Caco-2 (cell line): ENCODE measurements at regions not wholly inside any gene's neighbourhood (a gene's known extent, or its start where the extent isn't known, plus 50 kb on each side); places are given as distances from the start of the nearest gene placed in this dataset.

ENCODE experiments used
- BruUV-seq: library from RNA; stranded (reverse); fragments of 400-500 nt; replicated peaks from 2 replicates; lab custom pipeline; 2021; lab: Mats Ljungman, UMichigan
- CTCF ChIA-PET: fragments of 300-600 bp; sonication (Branson Sonifier 250); formaldehyde crosslinking; loops from one replicate; lab custom pipeline; 2022; ENCODE audit warnings: antibody characterized with exemption; lab: Charles Lee
- POLR2A ChIA-PET: fragments of 300-600 bp; sonication (Branson Sonifier 250); formaldehyde crosslinking; loops from one replicate; lab custom pipeline; 2022; ENCODE audit warnings: antibody characterized with exemption; lab: Charles Lee
- DNase-seq, 2 experiments: peaks; one replicate each; pipeline versions ENCODE4 v3.0.0 to v3.0.0-alpha.2; 2020 to 2022
- H3K27me3 ChIP-seq: replicated peaks from 2 replicates; pipeline ENCODE4 v1.6.0; 2011; ENCODE audit warnings: low read length; ENCODE audit not compliant: control insufficient read depth, insufficient read depth
- H3K36me3 ChIP-seq: 2 replicates; pipeline ENCODE4 v1.5.1; 2011; ENCODE audit warnings: low read length; ENCODE audit not compliant: control insufficient read depth, insufficient read depth
- H3K4me1 ChIP-seq: fragments of 250-450 bp; sonication (Bioruptor Pico); 2 replicates; pipeline ENCODE4 v1.5.1; 2020; ENCODE audit warnings: mild to moderate bottlenecking
- H3K4me3 ChIP-seq: 2 replicates; pipeline ENCODE4 v1.5.1; 2011; ENCODE audit warnings: low read depth, mild to moderate bottlenecking, control low read depth, low read length
- H3K9me3 ChIP-seq: fragments of 250-450 bp; sonication (Bioruptor Pico); 2 replicates; pipeline ENCODE4 v1.5.1; 2020; ENCODE audit warnings: mild to moderate bottlenecking, moderate library complexity
- H3K27ac Mint-ChIP-seq: one replicate; pipeline ENCODE4 v1.8.0; 2022; ENCODE audit warnings: mixed read lengths; ENCODE audit not compliant: unreplicated experiment
- H3K27me3 Mint-ChIP-seq: one replicate; pipeline ENCODE4 v1.8.0; 2022; ENCODE audit warnings: mixed read lengths; ENCODE audit not compliant: insufficient read depth, unreplicated experiment
- H3K36me3 Mint-ChIP-seq: one replicate; pipeline ENCODE4 v1.8.0; 2022; ENCODE audit warnings: mild to moderate bottlenecking, mixed read lengths; ENCODE audit not compliant: insufficient read depth, unreplicated experiment
- H3K4me1 Mint-ChIP-seq: one replicate; pipeline ENCODE4 v1.8.0; 2022; ENCODE audit warnings: low read depth, mixed read lengths; ENCODE audit not compliant: unreplicated experiment
- H3K4me3 Mint-ChIP-seq: one replicate; pipeline ENCODE4 v1.8.0; 2022; ENCODE audit warnings: mild to moderate bottlenecking, moderate library complexity, mixed read lengths; ENCODE audit not compliant: unreplicated experiment
- H3K9me3 Mint-ChIP-seq: one replicate; pipeline ENCODE4 v1.8.0; 2022; ENCODE audit warnings: mixed read lengths; ENCODE audit not compliant: unreplicated experiment
- intact Hi-C: fragments of 100-400 bp; cut with micrococcal nuclease; formaldehyde crosslinking; loops from one replicate; pipeline ENCODE4 v1.10.0; 2022; ENCODE audit not compliant: unreplicated experiment
- TF ChIP-seq, protein P1 (sequence below), 2 experiments: fragments of 200-600 bp in 1 of 2; IDR thresholded peaks; 1 replicate in 1 of 2; 2 replicates in 1 of 2; pipeline versions ENCODE4 v1.5.1 to v1.8.0; 2011 to 2022; ENCODE audit warnings: antibody characterized with exemption in 1 of 2, control low read depth in 1 of 2, inconsistent platforms in 1 of 2, low read depth in 1 of 2, low read length in 1 of 2, mild to moderate bottlenecking in 1 of 2, moderate library complexity in 1 of 2; ENCODE audit not compliant: insufficient read depth in 1 of 2, severe bottlenecking in 1 of 2, unreplicated experiment in 1 of 2

DNA sequence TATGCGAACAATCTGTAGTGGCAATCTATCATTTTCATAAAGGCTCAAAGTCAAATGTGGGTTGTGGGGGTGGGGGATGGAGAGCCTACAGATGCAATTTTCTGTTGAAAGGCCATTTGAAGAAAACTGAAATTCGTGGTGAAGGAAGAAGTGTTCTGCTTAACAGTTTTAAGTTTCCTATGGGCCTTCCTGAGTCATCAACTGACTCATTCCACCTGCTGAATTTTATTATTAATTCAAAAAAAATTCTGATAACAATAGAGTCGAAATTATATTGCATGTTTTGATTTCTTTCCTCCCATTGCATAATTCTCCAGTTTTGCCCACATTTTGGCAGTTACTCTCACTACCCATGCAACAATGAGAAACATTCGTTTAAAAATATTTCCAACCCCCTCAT is 622.3 kb upstream of the ARID1B start:
- intact Hi-C loops, result no loop called here
- TF ChIP-seq, protein P1, sequence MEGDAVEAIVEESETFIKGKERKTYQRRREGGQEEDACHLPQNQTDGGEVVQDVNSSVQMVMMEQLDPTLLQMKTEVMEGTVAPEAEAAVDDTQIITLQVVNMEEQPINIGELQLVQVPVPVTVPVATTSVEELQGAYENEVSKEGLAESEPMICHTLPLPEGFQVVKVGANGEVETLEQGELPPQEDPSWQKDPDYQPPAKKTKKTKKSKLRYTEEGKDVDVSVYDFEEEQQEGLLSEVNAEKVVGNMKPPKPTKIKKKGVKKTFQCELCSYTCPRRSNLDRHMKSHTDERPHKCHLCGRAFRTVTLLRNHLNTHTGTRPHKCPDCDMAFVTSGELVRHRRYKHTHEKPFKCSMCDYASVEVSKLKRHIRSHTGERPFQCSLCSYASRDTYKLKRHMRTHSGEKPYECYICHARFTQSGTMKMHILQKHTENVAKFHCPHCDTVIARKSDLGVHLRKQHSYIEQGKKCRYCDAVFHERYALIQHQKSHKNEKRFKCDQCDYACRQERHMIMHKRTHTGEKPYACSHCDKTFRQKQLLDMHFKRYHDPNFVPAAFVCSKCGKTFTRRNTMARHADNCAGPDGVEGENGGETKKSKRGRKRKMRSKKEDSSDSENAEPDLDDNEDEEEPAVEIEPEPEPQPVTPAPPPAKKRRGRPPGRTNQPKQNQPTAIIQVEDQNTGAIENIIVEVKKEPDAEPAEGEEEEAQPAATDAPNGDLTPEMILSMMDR (IDR thresholded peaks at IDR 0.05; ENCODE audit: insufficient read depth in 1 of 2, low read depth in 1 of 2, low read length in 1 of 2, severe bottlenecking in 1 of 2, unreplicated experiment in 1 of 2), result no peak
- Histone ChIP-seq H3K36me3 (no peaks in the 10 kb centered on the region), H3K4me1 (no peaks in the 10 kb centered on the region), H3K4me3 (no peak overlapping the region), H3K27me3 (no peaks in the 10 kb centered on the region), H3K9me3 (no peaks in the 10 kb centered on the region)
- H3K27ac Mint-ChIP-seq, result no peak overlapping the region
- H3K4me3 Mint-ChIP-seq, result no peak overlapping the region
- peaks cover 4% of the 10 kb centered on the region for H3K36me3 Mint-ChIP-seq
- no peaks in the 10 kb centered on the region for H3K4me1 Mint-ChIP-seq
- BruUV-seq, result no TSS peak
- DNase-seq, result no peak
- ChIA-PET POLR2A (no interaction called here), CTCF (no interaction called here)
- no peaks in the 10 kb centered on the region for H3K27me3 Mint-ChIP-seq
- H3K9me3 Mint-ChIP-seq, result no peaks in the 10 kb centered on the region

DNA sequence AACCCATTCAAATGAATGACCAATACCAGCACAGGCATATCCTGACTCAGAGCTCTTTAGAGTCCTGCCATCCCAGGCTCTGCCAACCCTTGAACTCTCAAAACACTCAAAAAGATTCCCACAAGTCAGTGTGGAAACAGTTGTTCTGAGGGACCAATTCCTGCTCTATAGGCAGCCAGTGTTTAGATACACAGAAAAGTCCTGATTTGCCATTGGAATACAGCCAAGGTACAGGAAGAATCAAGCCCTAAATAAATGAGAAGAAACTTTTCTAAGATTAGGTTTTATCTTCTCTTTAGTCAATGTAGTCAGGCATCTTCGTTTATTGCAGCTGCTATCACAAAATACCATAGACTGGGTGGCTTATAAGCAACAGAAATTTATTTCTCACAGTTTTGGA is 626.8 kb upstream of the ARID1B start:
- no TSS peak for BruUV-seq
- peaks cover 4% of the 10 kb centered on the region for H3K36me3 Mint-ChIP-seq
- no peak overlapping the region for H3K4me3 ChIP-seq
- no peak overlapping the region for H3K27ac Mint-ChIP-seq
- H3K9me3 ChIP-seq, result no peaks in the 10 kb centered on the region
- H3K9me3 Mint-ChIP-seq, result no peaks in the 10 kb centered on the region
- intact Hi-C loops, result no loop called here
- H3K4me3 Mint-ChIP-seq, result no peak overlapping the region
- no peaks in the 10 kb centered on the region for H3K27me3 ChIP-seq
- no peaks in the 10 kb centered on the region for H3K4me1 Mint-ChIP-seq
- POLR2A ChIA-PET, result no interaction called here
- TF ChIP-seq, protein P1 (IDR thresholded peaks at IDR 0.05; ENCODE audit: insufficient read depth in 1 of 2, low read depth in 1 of 2, low read length in 1 of 2, severe bottlenecking in 1 of 2, unreplicated experiment in 1 of 2), result no peak
- no peaks in the 10 kb centered on the region for H3K4me1 ChIP-seq
- no peaks in the 10 kb centered on the region for H3K27me3 Mint-ChIP-seq
- CTCF ChIA-PET, result no interaction called here
- H3K36me3 ChIP-seq, result no peaks in the 10 kb centered on the region
- DNase-seq, result no peak

DNA sequence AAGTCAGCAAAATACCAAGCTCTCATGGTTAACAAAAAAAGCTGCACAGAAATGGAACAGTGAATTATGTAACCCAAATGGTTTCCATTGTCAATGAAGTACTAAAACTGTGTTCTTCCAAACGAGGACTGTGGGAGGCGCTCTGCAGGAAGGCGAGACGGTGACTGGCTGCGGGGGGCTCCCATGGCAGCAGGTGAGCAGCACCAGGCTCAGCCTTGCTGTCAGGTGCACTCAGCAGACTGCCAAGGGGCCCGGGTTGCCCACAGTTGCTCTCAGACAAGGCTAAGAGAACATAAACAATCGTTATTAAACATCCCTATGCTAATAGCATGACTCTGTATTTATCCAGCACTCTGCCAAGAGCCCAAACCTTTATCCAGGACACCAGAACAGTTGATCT is 630.3 kb upstream of the ARID1B start:
- intact Hi-C loops, result no loop called here
- H3K27ac Mint-ChIP-seq, result no peak overlapping the region
- TF ChIP-seq, protein P1 (IDR thresholded peaks at IDR 0.05; ENCODE audit: insufficient read depth in 1 of 2, low read depth in 1 of 2, low read length in 1 of 2, severe bottlenecking in 1 of 2, unreplicated experiment in 1 of 2), result no peak
- H3K9me3 Mint-ChIP-seq, result peaks cover 21% of the 10 kb centered on the region
- Histone ChIP-seq H3K4me3 (no peak overlapping the region), H3K9me3 (no peaks in the 10 kb centered on the region), H3K36me3 (no peaks in the 10 kb centered on the region), H3K27me3 (no peaks in the 10 kb centered on the region), H3K4me1 (no peaks in the 10 kb centered on the region)
- H3K36me3 Mint-ChIP-seq, result no peaks in the 10 kb centered on the region
- H3K27me3 Mint-ChIP-seq, result no peaks in the 10 kb centered on the region
- POLR2A ChIA-PET, result no interaction called here
- no peak for DNase-seq
- H3K4me1 Mint-ChIP-seq, result no peaks in the 10 kb centered on the region
- no peak overlapping the region for H3K4me3 Mint-ChIP-seq
- CTCF ChIA-PET, result no interaction called here
- no TSS peak for BruUV-seq
